HL-60 (cell line): ENCODE measurements at regions not wholly inside any gene's neighbourhood (a gene's known extent, or its start where the extent isn't known, plus 50 kb on each side); places are given as distances from the start of the nearest gene placed in this dataset.

Source experiments
- DNase-seq, 2 experiments: peaks; one replicate each; pipeline ENCODE4 v3.0.0-alpha.2; 2010 to 2020; ENCODE audit warnings: low read depth in 1 of 2, low spot score in 1 of 2
- H3K27ac ChIP-seq: fragments of 250-450 bp; sonication (Bioruptor Pico); replicated peaks from 2 replicates; pipeline ENCODE4 v1.5.1; 2020; ENCODE audit warnings: mild to moderate bottlenecking, moderate library complexity
- H3K27me3 ChIP-seq: fragments of 250-450 bp; sonication (Bioruptor Pico); 2 replicates; pipeline ENCODE4 v1.5.1; 2021; ENCODE audit warnings: mild to moderate bottlenecking, moderate library complexity; ENCODE audit not compliant: insufficient read depth, poor library complexity, severe bottlenecking
- H3K4me3 ChIP-seq: replicated peaks from 2 replicates; pipeline ENCODE4 v1.5.1; 2011; ENCODE audit warnings: mild to moderate bottlenecking, control low read depth, low read length; ENCODE audit not compliant: insufficient read depth
- CTCF ChIP-seq: IDR thresholded peaks from one replicate; pipeline ENCODE4 v1.5.1; 2011; ENCODE audit warnings: low read length, control low read depth, inconsistent platforms; ENCODE audit not compliant: insufficient read depth
- GABPA ChIP-seq: IDR thresholded peaks from 2 replicates; pipeline ENCODE4 v1.6.1; 2012; ENCODE audit warnings: low read depth
- POLR2AphosphoS5 ChIP-seq: IDR thresholded peaks from 2 replicates; pipeline ENCODE4 v1.6.1; 2012; ENCODE audit warnings: low read depth
- REST ChIP-seq: IDR thresholded peaks from 2 replicates; pipeline ENCODE4 v1.6.1; 2012; ENCODE audit warnings: low read depth; ENCODE audit not compliant: insufficient replicate concordance
- SPI1 ChIP-seq: IDR thresholded peaks from 2 replicates; pipeline ENCODE4 v1.6.1; 2012; ENCODE audit warnings: low read depth, mild to moderate bottlenecking, borderline replicate concordance

- no peak for TF ChIP-seq CTCF
- TF ChIP-seq POLR2AphosphoS5: no peak
- no peak for TF ChIP-seq GABPA
- TF ChIP-seq REST: no peak
- TF ChIP-seq SPI1: no peak
- peaks cover 5% of the 10 kb centered on the region for H3K27me3 ChIP-seq
- DNase-seq: no peak
- no peak overlapping the region for H3K4me3 ChIP-seq
- H3K27ac ChIP-seq: no peak overlapping the region
These were observed 101.9 kb downstream of the FZD1 start for GRCh38 chr7:91366091-91366490.

- no peak overlapping the region for H3K4me3 ChIP-seq
These were observed 103.8 kb downstream of the FZD1 start for GRCh38 chr7:91367812-91368578.

More at GRCh38 chr7:91367812-91368578, 103.8 kb downstream of the FZD1 start:
- no peak for DNase-seq
- Histone ChIP-seq H3K27ac (no peak overlapping the region), H3K27me3 (peaks cover 11% of the 10 kb centered on the region)
- TF ChIP-seq GABPA (no peak), REST (no peak), SPI1 (no peak), CTCF (no peak), POLR2AphosphoS5 (no peak)
